Uterus (tissue), 2 donors: ENCODE measurements at regions not wholly inside any gene's neighbourhood (a gene's known extent, or its start where the extent isn't known, plus 50 kb on each side); places are given as distances from the start of the nearest gene placed in this dataset.

ENCODE experiments used
- CTCF ChIP-seq, 4 experiments: fragments of 200-600 bp in 2 of 4; fragments of 450-650 bp in 2 of 4; sonication (generic) in 2 of 4; IDR thresholded peaks; one replicate each; pipeline ENCODE4 v1.5.1; 2016 to 2019; ENCODE audit warnings: antibody characterized with exemption in 4 of 4, mild to moderate bottlenecking in 2 of 4, moderate library complexity in 1 of 4
- POLR2A ChIP-seq, 2 donors: fragments of 450-650 bp; IDR thresholded peaks; one replicate each; pipeline ENCODE4 v1.6.1; 2016; ENCODE audit warnings: antibody characterized with exemption in 2 of 2, mild to moderate bottlenecking in 1 of 2, moderate library complexity in 1 of 2

GRCh38 chr11:119863851-119864601 is 135.0 kb upstream of the NECTIN1 start:
- TF ChIP-seq CTCF (IDR thresholded peaks at IDR 0.05) (no peak), POLR2A (IDR thresholded peaks at IDR 0.05) (no peak)
